CD14-positive monocyte (primary cell): ENCODE measurements at regions not wholly inside any gene's neighbourhood (a gene's known extent, or its start where the extent isn't known, plus 50 kb on each side); places are given as distances from the start of the nearest gene placed in this dataset.

Experiments
- DNase-seq, 3 donors: peaks; one replicate each; pipeline ENCODE4 v3.0.0-alpha.2; 2011 to 2022
- H2AFZ ChIP-seq: 2 replicates; pipeline ENCODE4 v1.6.0; 2012; ENCODE audit warnings: mild to moderate bottlenecking, low read depth, low read length, inconsistent platforms; ENCODE audit not compliant: insufficient read depth, poor library complexity, severe bottlenecking
- H3K27ac ChIP-seq, 2 donors: 1 replicate in 1 of 2; 2 replicates in 1 of 2; pipeline ENCODE4 v1.5.1; 2012 to 2013; ENCODE audit warnings: low read length in 2 of 2, control low read depth in 1 of 2, inconsistent platforms in 1 of 2, low read depth in 1 of 2, mild to moderate bottlenecking in 1 of 2
- H3K27me3 ChIP-seq, 2 donors: one replicate each; pipeline versions ENCODE4 v1.6.0 to v1.6.1; 2011 to 2013; ENCODE audit warnings: low read length in 2 of 2; ENCODE audit not compliant: control insufficient read depth in 2 of 2, insufficient read depth in 2 of 2
- H3K36me3 ChIP-seq, 2 donors: replicated peaks in 1 of 2; 1 replicate in 1 of 2; 2 replicates in 1 of 2; pipeline versions ENCODE4 v1.5.1 to v1.6.1; 2012 to 2013; ENCODE audit warnings: low read length in 2 of 2, control low read depth in 1 of 2, inconsistent platforms in 1 of 2, mild to moderate bottlenecking in 1 of 2; ENCODE audit not compliant: insufficient read depth in 2 of 2, control insufficient read depth in 1 of 2
- H3K4me1 ChIP-seq, 2 donors: 1 replicate in 1 of 2; 2 replicates in 1 of 2; pipeline versions ENCODE4 v1.5.1 to v1.6.1; 2012 to 2013; ENCODE audit warnings: low read length in 2 of 2, control low read depth in 1 of 2, inconsistent platforms in 1 of 2, mild to moderate bottlenecking in 1 of 2, moderate library complexity in 1 of 2; ENCODE audit not compliant: insufficient read depth in 2 of 2, control insufficient read depth in 1 of 2
- H3K4me2 ChIP-seq: replicated peaks from 2 replicates; pipeline ENCODE3; 2012; ENCODE audit warnings: low read length, moderate library complexity, mild to moderate bottlenecking; ENCODE audit not compliant: poor library complexity, severe bottlenecking; ENCODE audit errors: extremely low read depth
- H3K4me3 ChIP-seq, 3 experiments: fragments of 200-600 bp in 1 of 3; sonication (generic) in 1 of 3; replicated peaks in 1 of 3; 1 replicate in 2 of 3; 2 replicates in 1 of 3; pipeline ENCODE4 v1.5.1; 2011 to 2013; ENCODE audit warnings: low read length in 3 of 3, mild to moderate bottlenecking in 3 of 3, control low read depth in 2 of 3, low read depth in 2 of 3, inconsistent platforms in 1 of 3, moderate library complexity in 1 of 3
- H3K79me2 ChIP-seq: 2 replicates; pipeline ENCODE4 v1.6.0; 2012; ENCODE audit warnings: mild to moderate bottlenecking, control low read depth, inconsistent platforms, low read length, moderate library complexity; ENCODE audit not compliant: insufficient read depth
- H3K9ac ChIP-seq: 2 replicates; pipeline ENCODE4 v1.6.0; 2017; ENCODE audit warnings: low read length, mild to moderate bottlenecking; ENCODE audit not compliant: insufficient read depth, poor library complexity, severe bottlenecking
- H3K9me3 ChIP-seq, 2 donors: replicated peaks in 1 of 2; 1 replicate in 1 of 2; 2 replicates in 1 of 2; pipeline versions ENCODE4 v1.5.1 to v1.6.1; 2012 to 2013; ENCODE audit warnings: low read length in 2 of 2, control low read depth in 1 of 2; ENCODE audit not compliant: control insufficient read depth in 1 of 2, insufficient read depth in 1 of 2
- H4K20me1 ChIP-seq: 2 replicates; pipeline ENCODE4 v1.6.0; 2012; ENCODE audit warnings: mild to moderate bottlenecking, low read length, control low read depth, moderate library complexity; ENCODE audit not compliant: insufficient read depth
- H3K27ac Mint-ChIP-seq, 7 donors: one replicate each; pipeline ENCODE4 v1.8.0; 2020; ENCODE audit warnings: mild to moderate bottlenecking in 7 of 7, mixed read lengths in 7 of 7, moderate library complexity in 6 of 7, inconsistent platforms in 2 of 7
- H3K27me3 Mint-ChIP-seq, 3 donors: one replicate each; pipeline ENCODE4 v1.8.0; 2021 to 2022; ENCODE audit warnings: low read depth in 3 of 3, mild to moderate bottlenecking in 3 of 3, mixed read lengths in 3 of 3, moderate library complexity in 3 of 3, inconsistent platforms in 1 of 3
- H3K36me3 Mint-ChIP-seq, 2 donors: one replicate each; pipeline ENCODE4 v1.8.0; 2020; ENCODE audit warnings: mixed read lengths in 2 of 2, inconsistent platforms in 1 of 2, mild to moderate bottlenecking in 1 of 2
- H3K4me1 Mint-ChIP-seq: one replicate; pipeline ENCODE4 v1.8.0; 2020; ENCODE audit warnings: mild to moderate bottlenecking, mixed read lengths
- H3K4me3 Mint-ChIP-seq, 2 donors: one replicate each; pipeline ENCODE4 v1.8.0; 2020; ENCODE audit warnings: mild to moderate bottlenecking in 2 of 2, mixed read lengths in 2 of 2, moderate library complexity in 1 of 2
- H3K9me3 Mint-ChIP-seq, 7 donors: one replicate each; pipeline ENCODE4 v1.8.0; 2020 to 2022; ENCODE audit warnings: mixed read lengths in 7 of 7, mild to moderate bottlenecking in 6 of 7, moderate library complexity in 6 of 7, inconsistent platforms in 2 of 7
- CTCF ChIP-seq: fragments of 200-600 bp; IDR thresholded peaks from one replicate; pipeline ENCODE4 v1.8.0; 2022; ENCODE audit warnings: antibody characterized with exemption, mild to moderate bottlenecking
- WGBS: methylation state at CpG from one replicate; pipeline ENCODE4 v1.1.5; 2013; ENCODE audit warnings: missing lambda C conversion rate; ENCODE audit not compliant: insufficient coverage; 5-methylcytosine and 5-hydroxymethylcytosine counted together
- intact Hi-C, 2 donors: fragments of 100-400 bp; cut with micrococcal nuclease; formaldehyde crosslinking; loops; one replicate each; pipeline versions ENCODE4 v1.15.0 to v1.15.1; 2023

GRCh38 chr2:180597179-180597578 lies 383.2 kb upstream of the UBE2E3 start:
- intact Hi-C loops = no loop called here
- Histone ChIP-seq H3K9me3 (no peaks in the 10 kb centered on the region), H3K4me1 (no peaks in the 10 kb centered on the region), H2AFZ (no peak overlapping the region), H4K20me1 (no peaks in the 10 kb centered on the region), H3K4me2 (no peak overlapping the region), H3K27me3 (no peaks in the 10 kb centered on the region), H3K27ac (no peak overlapping the region), H3K9ac (no peak overlapping the region), H3K36me3 (no peaks in the 10 kb centered on the region), H3K4me3 (no peak overlapping the region), H3K79me2 (no peaks in the 10 kb centered on the region)
- no CpG with 5 or more reads among the region's 2 CpGs for WGBS
- H3K27ac Mint-ChIP-seq = no peak overlapping the region
- no peak for DNase-seq
- peaks cover 0 to 4% (median 0%) of the 10 kb centered on the region in 7 donors for H3K9me3 Mint-ChIP-seq
- H3K27me3 Mint-ChIP-seq = peaks cover 0 to 3% (median 0%) of the 10 kb centered on the region in 3 donors
- no peak for TF ChIP-seq CTCF
- H3K4me1 Mint-ChIP-seq = no peaks in the 10 kb centered on the region
- no peaks in the 10 kb centered on the region for H3K36me3 Mint-ChIP-seq
- H3K4me3 Mint-ChIP-seq = no peak overlapping the region

DNA sequence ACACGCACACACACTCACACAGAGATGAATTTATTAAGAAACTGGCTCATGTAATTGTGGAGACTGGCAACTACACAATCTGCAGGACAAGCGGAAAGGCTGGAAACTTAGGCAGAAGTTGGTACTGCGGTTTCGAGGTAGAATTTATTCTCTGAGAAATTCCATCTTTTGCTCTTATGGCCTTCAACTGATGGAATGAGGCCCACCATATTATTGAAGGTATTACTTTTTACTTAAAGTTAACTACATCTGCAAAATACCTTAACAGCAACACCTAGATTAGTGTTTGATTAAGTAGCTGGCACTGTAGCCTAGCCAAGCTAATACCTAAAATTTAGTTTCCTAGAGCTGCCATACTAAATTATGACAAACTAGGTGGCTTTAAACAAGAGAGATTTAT lies 384.0 kb upstream of the UBE2E3 start:
- WGBS = no CpG with 5 or more reads among the region's 4 CpGs
- no peaks in the 10 kb centered on the region for H3K36me3 ChIP-seq
- no peak overlapping the region for H3K27ac Mint-ChIP-seq

More for the DNA sequence above, 384.0 kb upstream of the UBE2E3 start:
- Histone ChIP-seq H3K4me1 (no peaks in the 10 kb centered on the region), H3K9me3 (no peaks in the 10 kb centered on the region), H4K20me1 (no peaks in the 10 kb centered on the region), H3K27ac (no peak overlapping the region), H3K27me3 (no peaks in the 10 kb centered on the region), H3K9ac (no peak overlapping the region), H3K79me2 (no peaks in the 10 kb centered on the region), H3K4me2 (no peak overlapping the region), H3K4me3 (no peak overlapping the region), H2AFZ (no peak overlapping the region)
- no peak for DNase-seq
- Mint-ChIP-seq H3K36me3 (no peaks in the 10 kb centered on the region), H3K4me3 (no peak overlapping the region), H3K27me3 (peaks cover 0 to 3% (median 0%) of the 10 kb centered on the region in 3 donors), H3K9me3 (peaks cover 0 to 4% (median under 1%) of the 10 kb centered on the region in 7 donors), H3K4me1 (no peaks in the 10 kb centered on the region)
- intact Hi-C loops = no loop called here
- no peak for TF ChIP-seq CTCF
